Caki2 (cell line): ENCODE measurements at regions not wholly inside any gene's neighbourhood (a gene's known extent, or its start where the extent isn't known, plus 50 kb on each side); places are given as distances from the start of the nearest gene placed in this dataset.
"Not testable (repeated sequence)": the region's sequence is repeated elsewhere in the genome, so short reads cannot be mapped to it uniquely, and the experiment has no call there.

ENCODE experiments used
- DNase-seq: peaks from one replicate; pipeline ENCODE4 v3.0.0-alpha.2; 2015; ENCODE audit warnings: low read depth
- in situ Hi-C: cut with HindIII; loops from 2 replicates; pipeline ENCODE4 v1.10.0; 2016; ENCODE audit warnings: low sequenced_read_pairs, low pct_unique_long_range_greater_than_20kb, mixed read lengths

- in situ Hi-C loops = no loop called here
- DNase-seq = no peak
These were observed 270.5 kb upstream of the CDH19 start for GRCh38 chr18:66874375-66874774.

GRCh38 chr18:66873899-66874298 is 270.0 kb upstream of the CDH19 start:
- no peak for DNase-seq

GRCh38 chr18:66872277-66872676 is 268.4 kb upstream of the CDH19 start:
- no peak for DNase-seq
- in situ Hi-C loops = no loop called here

More at GRCh38 chr18:66873899-66874298, 270.0 kb upstream of the CDH19 start:
- in situ Hi-C loops = no loop called here

- in situ Hi-C loops = no loop called here
- DNase-seq = no peak
These were observed 263.8 kb upstream of the CDH19 start for GRCh38 chr18:66867653-66868052.

DNA sequence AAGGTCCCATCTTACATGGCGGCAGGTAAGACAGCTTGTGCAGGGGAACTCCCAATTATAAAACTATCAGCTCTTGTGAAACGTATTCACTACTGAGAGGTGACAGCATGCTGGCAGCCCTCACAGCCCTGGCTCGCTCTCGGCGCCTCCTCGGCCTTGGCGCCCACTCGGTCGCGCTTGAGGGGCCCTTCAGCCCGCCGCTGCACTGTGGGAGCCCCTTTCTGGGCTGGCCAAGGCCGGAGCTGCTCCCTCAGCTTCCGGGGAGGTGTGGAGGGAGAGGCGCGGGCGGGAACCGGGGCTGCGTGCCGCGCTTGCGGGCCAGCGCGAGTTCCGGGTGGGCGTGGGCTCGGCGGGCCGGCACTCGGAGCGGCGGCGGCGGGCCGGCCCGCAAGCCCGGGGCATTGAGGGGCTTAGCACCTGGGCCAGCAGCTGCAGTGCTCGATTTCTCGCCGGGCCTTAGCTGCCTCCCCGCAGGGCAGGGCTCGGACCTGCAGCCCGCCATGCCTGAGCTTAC is 262.6 kb upstream of the CDH19 start:
- in situ Hi-C loops, DNase-seq: not testable (repeated sequence)

DNA sequence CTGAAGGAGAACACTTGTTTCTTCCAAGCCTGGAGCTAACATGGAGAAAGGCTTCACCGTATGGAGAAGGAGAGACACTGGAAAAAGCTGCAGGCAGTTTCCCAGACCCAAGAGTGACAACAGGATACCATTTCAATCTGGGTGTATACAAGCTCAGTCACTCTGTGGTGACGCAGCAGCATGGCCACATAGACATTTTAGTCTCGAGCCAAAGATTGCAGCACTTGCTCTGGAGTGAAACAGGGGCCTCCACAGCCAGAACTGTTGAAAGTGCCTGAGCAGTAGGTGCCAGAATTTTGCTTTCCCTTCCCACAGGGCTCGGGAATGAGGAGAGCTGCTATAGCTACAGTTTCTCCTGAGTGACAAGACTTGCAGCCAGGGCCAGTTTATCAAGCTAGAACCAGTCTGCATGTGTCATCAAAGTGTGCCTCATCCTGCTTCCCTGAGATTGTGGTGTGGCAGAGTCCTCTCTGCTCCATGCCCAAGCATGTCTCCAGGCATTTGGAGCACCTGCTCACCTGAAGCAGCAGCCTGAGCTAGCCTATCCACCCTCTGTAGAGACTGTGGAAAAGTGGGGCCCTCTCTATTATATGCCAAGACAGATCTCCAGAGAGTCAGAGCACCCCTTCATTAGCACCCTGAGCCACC is 234.6 kb upstream of the CDH19 start:
- in situ Hi-C loops = no loop called here
- no peak for DNase-seq

DNA sequence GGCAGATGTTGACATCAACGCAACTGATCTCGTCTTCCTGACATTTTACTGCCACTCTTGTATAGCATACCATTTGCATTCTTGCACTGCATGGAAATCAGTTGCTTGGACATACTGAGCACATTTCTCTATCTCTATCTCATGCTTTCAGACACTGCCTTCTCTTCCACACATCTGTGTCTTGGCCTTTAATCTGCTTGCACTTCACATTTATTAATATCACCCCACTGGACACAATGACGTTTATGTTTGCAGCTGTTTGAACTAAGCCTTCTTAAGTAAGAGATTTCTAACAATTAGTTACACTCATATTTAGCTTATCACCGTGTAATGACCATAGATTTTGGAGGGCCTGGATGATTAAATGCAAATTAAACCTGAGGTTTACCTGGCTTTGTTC is 229.8 kb upstream of the CDH19 start:
- in situ Hi-C loops = no loop called here
- no peak for DNase-seq

DNA sequence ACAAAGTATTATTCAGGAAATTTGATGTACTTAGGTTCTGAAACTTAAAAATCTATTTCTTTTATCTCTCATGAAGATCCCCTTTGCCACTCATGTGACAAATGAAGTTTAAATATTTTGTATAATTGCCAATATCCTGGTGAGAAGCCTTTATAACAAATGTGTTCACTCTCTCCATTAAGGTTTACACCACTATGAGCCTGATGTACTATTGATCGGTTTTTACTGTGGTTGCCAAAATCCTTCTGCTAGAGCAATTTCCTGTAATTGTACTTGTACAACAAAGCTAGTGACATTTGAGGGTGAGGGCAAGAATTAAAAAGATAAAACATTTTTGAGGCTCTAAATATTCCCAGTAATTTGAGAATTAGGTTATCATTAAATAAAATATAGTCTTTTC is 222.3 kb upstream of the CDH19 start:
- in situ Hi-C loops = no loop called here
- DNase-seq = no peak

- in situ Hi-C loops = no loop called here
- DNase-seq = no peak
These were observed 221.5 kb upstream of the CDH19 start for GRCh38 chr18:66825347-66825746.

DNA sequence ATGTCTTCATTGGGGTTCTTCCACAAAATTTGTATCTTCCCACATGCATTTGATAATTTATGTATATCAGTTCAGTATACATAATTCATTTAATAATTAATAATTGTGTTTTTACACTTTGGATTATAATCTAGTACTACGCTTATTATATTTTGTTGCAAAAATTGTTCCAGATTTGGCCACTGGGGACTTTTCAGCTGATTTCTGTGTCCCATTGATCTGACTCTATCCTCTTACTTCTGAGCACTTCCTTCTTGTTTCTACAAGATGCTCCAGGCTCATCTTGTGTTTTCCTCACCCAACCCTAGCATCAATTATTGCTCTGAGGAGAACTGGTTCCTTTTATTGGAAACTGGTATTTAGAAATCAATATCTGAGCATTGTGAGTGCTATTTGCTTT is 215.3 kb upstream of the CDH19 start:
- no peak for DNase-seq
- in situ Hi-C loops = no loop called here

- no peak for DNase-seq
- in situ Hi-C loops = no loop called here
These were observed 209.2 kb upstream of the CDH19 start for GRCh38 chr18:66813138-66813537.

GRCh38 chr18:66795051-66795450 is 191.2 kb upstream of the CDH19 start:
- DNase-seq = no peak
- in situ Hi-C loops = no loop called here

- in situ Hi-C loops = no loop called here
- no peak for DNase-seq
These were observed 188.6 kb upstream of the CDH19 start for GRCh38 chr18:66792466-66792865.

DNA sequence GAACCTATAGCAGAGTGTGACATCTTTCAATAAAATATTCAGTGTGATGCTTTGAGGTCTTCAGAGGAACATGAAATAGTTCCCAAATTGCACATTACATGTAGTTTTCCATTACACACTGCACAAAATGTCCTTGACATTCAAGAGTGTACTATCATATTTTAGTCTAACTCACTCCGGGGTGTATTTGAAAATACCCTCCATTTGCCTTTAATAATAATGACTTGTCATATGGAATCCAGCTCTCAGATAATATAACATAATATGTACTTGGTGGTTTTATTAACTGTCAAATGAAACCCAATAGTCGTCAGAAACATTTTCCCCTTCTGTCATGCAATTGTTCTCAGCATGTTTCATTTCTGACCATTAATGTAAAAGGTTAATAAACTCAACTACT is 176.7 kb upstream of the CDH19 start:
- no peak for DNase-seq
- in situ Hi-C loops = no loop called here

DNA sequence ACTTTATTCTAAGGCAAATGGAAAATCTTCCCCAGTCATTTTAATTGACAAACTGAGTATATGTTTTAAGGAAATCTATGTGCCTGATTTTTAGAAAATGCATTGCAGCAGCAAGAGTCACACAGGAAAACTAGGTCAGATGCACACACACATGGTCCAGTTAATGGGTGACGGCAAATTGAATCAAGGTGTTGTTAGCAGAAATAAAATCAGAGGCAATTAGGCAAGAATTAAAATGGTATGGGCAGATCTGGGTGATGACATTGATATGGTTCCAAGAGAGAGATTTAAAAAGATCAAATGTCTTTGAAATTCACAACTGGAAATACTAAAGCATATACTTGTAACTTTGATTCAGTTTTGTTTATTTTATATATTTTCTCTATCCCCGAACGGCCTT is 174.2 kb upstream of the CDH19 start:
- in situ Hi-C loops = no loop called here
- no peak for DNase-seq

GRCh38 chr18:66769375-66769774 is 165.5 kb upstream of the CDH19 start:
- DNase-seq = no peak
- in situ Hi-C loops = no loop called here

- no peak for DNase-seq
- in situ Hi-C loops = no loop called here
These were observed 160.3 kb upstream of the CDH19 start for GRCh38 chr18:66764230-66764629.

DNA sequence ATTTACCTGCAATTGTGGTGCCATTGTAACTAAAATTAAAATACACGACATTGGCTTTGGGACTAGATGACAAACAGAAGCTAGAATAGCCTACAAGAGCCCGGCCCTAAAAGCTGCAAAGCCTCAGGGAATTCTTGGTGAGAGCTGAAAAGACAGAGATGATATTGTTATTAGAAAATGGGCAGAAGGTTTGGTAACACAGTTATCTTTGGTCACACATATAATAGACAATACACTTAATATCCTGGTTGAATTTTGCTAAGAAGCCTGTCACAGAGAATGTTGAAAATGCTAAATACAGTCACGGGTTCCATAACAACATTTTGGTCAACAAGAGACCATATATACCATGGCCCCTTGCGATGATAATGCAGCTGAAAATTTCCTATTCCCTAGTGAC is 157.3 kb upstream of the CDH19 start:
- in situ Hi-C loops = no loop called here
- no peak for DNase-seq

DNA sequence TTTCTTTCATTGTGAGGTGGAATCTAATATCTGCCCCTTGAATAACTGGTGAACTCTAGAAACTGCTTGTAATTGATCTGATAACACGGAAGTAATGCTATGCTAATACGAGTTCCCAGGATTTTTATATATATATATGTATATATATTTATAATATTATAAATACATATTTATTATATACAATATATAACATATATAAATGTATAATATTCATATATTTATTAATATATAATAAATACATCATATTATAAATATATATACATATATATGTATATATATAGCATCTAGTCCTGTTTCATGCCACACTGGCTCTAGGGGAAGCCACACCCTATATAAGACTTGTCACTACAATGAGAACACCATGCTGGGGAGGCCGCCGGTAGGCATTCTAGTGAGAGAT is 156.7 kb upstream of the CDH19 start:
- DNase-seq = no peak
- in situ Hi-C loops = no loop called here

DNA sequence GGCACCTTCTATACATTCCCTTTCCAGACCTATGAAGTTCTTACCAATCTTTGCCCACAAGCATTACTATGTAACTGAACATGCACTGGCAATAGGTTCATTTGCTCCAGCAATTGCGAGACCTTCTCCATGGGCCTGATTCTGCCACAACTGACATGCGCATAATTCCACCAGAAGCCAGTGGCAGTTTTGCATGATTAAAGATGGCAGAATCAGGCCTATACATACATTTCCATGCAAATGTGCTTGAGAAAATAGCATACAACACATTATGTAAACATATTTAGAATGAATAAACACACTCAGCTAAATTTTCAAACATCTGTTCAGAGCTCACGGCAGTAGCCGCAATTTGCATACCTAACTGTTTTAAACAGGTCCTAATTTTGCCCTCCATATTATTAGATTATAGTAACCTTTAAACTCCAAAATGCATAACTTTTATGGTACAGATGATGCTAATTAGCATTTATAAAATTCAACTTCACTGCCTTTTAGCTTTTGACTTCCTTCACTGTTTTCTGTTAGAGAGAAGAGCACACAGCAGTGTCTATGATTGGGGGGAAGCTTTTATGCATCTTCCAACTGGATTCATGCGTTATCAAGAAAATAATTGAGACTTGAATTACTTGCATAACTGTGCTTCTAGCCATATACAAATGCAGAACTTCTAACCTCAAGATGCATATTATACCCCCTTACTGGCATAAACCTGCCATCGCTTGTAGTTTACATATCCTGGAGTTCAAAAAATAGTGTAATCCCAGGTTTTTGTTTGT is 155.3 kb upstream of the CDH19 start:
- in situ Hi-C loops = no loop called here
- no peak for DNase-seq
